GM18873 (cell line): ENCODE measurements at regions not wholly inside any gene's neighbourhood (a gene's known extent, or its start where the extent isn't known, plus 50 kb on each side); places are given as distances from the start of the nearest gene placed in this dataset.

Experiments
- ATAC-seq: cut with Tn5 transposase; IDR thresholded peaks from one replicate; pipeline ENCODE4 v1.9.1; 2021; ENCODE audit warnings: mild to moderate bottlenecking, moderate library complexity, moderate number of reproducible peaks; ENCODE audit not compliant: unreplicated experiment, low FRiP score

GRCh38 chr5:125327676-125328075 lies 581.2 kb upstream of the ZNF608 start:
- ATAC-seq: no peak

- no peak for ATAC-seq
These were observed 585.7 kb upstream of the ZNF608 start for GRCh38 chr5:125331987-125332598.

GRCh38 chr5:125333416-125333815 lies 587.0 kb upstream of the ZNF608 start:
- no peak for ATAC-seq

- no peak for ATAC-seq
These were observed 590.0 kb upstream of the ZNF608 start for GRCh38 chr5:125336401-125336800.

GRCh38 chr5:125337294-125337693 lies 590.9 kb upstream of the ZNF608 start:
- no peak for ATAC-seq

- ATAC-seq: no peak
These were observed 592.2 kb upstream of the ZNF608 start for GRCh38 chr5:125338440-125339174.

GRCh38 chr5:125341436-125341835 lies 595.0 kb upstream of the ZNF608 start:
- ATAC-seq: no peak

GRCh38 chr5:125343015-125343414 lies 596.6 kb upstream of the ZNF608 start:
- no peak for ATAC-seq

GRCh38 chr5:125346316-125346715 lies 599.9 kb upstream of the ZNF608 start:
- ATAC-seq: no peak

- ATAC-seq: no peak
These were observed 601.8 kb upstream of the ZNF608 start for GRCh38 chr5:125348221-125348692.

GRCh38 chr5:125348936-125349831 lies 602.7 kb upstream of the ZNF608 start:
- no peak for ATAC-seq

- ATAC-seq: no peak
These were observed 611.2 kb upstream of the ZNF608 start for GRCh38 chr5:125357660-125358059.

- no peak for ATAC-seq
These were observed 619.3 kb upstream of the ZNF608 start for GRCh38 chr5:125365747-125366146.

GRCh38 chr5:125367702-125368101 lies 621.3 kb upstream of the ZNF608 start:
- ATAC-seq: no peak

- ATAC-seq: no peak
These were observed 624.2 kb upstream of the ZNF608 start for GRCh38 chr5:125370461-125371205.

GRCh38 chr5:125372694-125373631 lies 626.5 kb upstream of the ZNF608 start:
- no peak for ATAC-seq

GRCh38 chr5:125375143-125375542 lies 628.7 kb upstream of the ZNF608 start:
- no peak for ATAC-seq

- no peak for ATAC-seq
These were observed 629.7 kb upstream of the ZNF608 start for GRCh38 chr5:125376059-125376641.

GRCh38 chr5:125377141-125377540 lies 630.7 kb upstream of the ZNF608 start:
- no peak for ATAC-seq
